Dermis microvascular lymphatic vessel endothelial cell (primary cell): ENCODE measurements at regions not wholly inside any gene's neighbourhood (a gene's known extent, or its start where the extent isn't known, plus 50 kb on each side); places are given as distances from the start of the nearest gene placed in this dataset.

ENCODE experiments used
- DNase-seq, 2 donors: peaks; one replicate each; pipeline versions ENCODE4 v3.0.0 to v3.0.0-alpha.2; 2010; ENCODE audit warnings: low read depth in 2 of 2

- DNase-seq = no peak
Measured at GRCh38 chr10:111506266-111507034, 429.6 kb downstream of the ADRA2A start.

GRCh38 chr10:111511751-111512150 is 434.9 kb downstream of the ADRA2A start:
- DNase-seq = no peak

GRCh38 chr10:111515264-111515663 is 438.4 kb downstream of the ADRA2A start:
- DNase-seq = no peak

GRCh38 chr10:111515706-111516105 is 438.9 kb downstream of the ADRA2A start:
- no peak for DNase-seq

GRCh38 chr10:111516144-111516543 is 439.3 kb downstream of the ADRA2A start:
- no peak for DNase-seq

GRCh38 chr10:111522141-111522540 is 445.3 kb downstream of the ADRA2A start:
- DNase-seq = no peak

- DNase-seq = no peak
Measured at GRCh38 chr10:111522551-111522950, 445.7 kb downstream of the ADRA2A start.

GRCh38 chr10:111523016-111523415 is 446.2 kb downstream of the ADRA2A start:
- DNase-seq = no peak

- no peak for DNase-seq
Measured at GRCh38 chr10:111524134-111524533, 447.3 kb downstream of the ADRA2A start.

- no peak for DNase-seq
Measured at GRCh38 chr10:111525696-111526095, 448.9 kb downstream of the ADRA2A start.

GRCh38 chr10:111531690-111532089 is 454.9 kb downstream of the ADRA2A start:
- no peak for DNase-seq

GRCh38 chr10:111532139-111532538 is 455.3 kb downstream of the ADRA2A start:
- no peak for DNase-seq

GRCh38 chr10:111539246-111539645 is 462.4 kb downstream of the ADRA2A start:
- DNase-seq = no peak

- DNase-seq = no peak
Measured at GRCh38 chr10:111543854-111544253, 467.0 kb downstream of the ADRA2A start.

- DNase-seq = no peak
Measured at GRCh38 chr10:111545861-111546605, 469.2 kb downstream of the ADRA2A start.

- no peak for DNase-seq
Measured at GRCh38 chr10:111548084-111548726, 471.4 kb downstream of the ADRA2A start.

- no peak for DNase-seq
Measured at GRCh38 chr10:111551001-111551400, 474.2 kb downstream of the ADRA2A start.

- no peak for DNase-seq
Measured at GRCh38 chr10:111556666-111557065, 479.8 kb downstream of the ADRA2A start.

- no peak for DNase-seq
Measured at GRCh38 chr10:111558211-111558610, 481.4 kb downstream of the ADRA2A start.

- no peak for DNase-seq
Measured at GRCh38 chr10:111560027-111560426, 483.2 kb downstream of the ADRA2A start.

GRCh38 chr10:111561124-111561523 is 484.3 kb downstream of the ADRA2A start:
- no peak for DNase-seq

GRCh38 chr10:111565542-111565941 is 488.7 kb downstream of the ADRA2A start:
- DNase-seq = no peak
